GM12874 (cell line): ENCODE measurements at regions not wholly inside any gene's neighbourhood (a gene's known extent, or its start where the extent isn't known, plus 50 kb on each side); places are given as distances from the start of the nearest gene placed in this dataset.

Source experiments
- CTCF ChIP-seq: IDR thresholded peaks from 2 replicates; pipeline ENCODE4 v1.5.1; 2011; ENCODE audit warnings: low read depth, mild to moderate bottlenecking, control low read depth, low read length, moderate library complexity; ENCODE audit not compliant: insufficient read depth

DNA sequence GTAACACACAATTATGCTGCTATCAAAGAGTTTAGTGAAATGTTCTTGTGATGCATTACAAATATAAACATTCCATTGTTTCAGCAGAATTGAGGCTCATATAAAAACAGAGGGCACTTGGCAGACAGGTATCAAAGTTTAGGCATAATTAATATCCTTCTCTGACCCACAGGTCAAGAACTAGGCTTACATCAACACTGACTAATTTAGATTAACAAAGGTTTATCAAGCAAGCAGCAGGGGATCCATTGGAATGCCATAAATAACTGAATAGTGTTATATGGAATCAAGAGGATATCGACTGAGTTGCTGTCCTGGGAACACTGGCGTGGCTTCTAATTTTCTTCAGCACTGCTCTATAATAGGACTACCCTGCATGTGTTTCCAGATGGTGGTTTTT is 414.5 kb upstream of the ARRDC3 start:
- no peak for TF ChIP-seq CTCF

- no peak for TF ChIP-seq CTCF
These were observed 411.9 kb upstream of the ARRDC3 start for GRCh38 chr5:91794856-91795548.

DNA sequence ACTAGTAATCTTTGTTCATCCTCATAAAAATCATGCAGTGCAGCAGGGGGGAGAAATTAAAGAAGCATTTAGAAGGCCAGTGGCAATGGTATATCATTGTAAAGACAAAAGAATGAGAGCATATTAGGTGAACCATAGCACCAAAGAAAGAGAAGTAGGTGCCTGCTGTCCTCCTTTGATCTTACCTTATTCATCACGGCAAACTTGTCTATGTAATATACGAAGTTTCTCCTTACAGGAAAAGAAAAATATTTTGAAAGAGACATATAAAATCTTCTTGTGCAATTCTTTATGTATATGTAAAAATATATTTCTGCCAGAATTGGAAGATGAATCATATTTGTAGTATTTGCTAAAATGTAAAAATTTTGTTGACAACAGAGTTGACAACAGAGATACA is 411.3 kb upstream of the ARRDC3 start:
- no peak for TF ChIP-seq CTCF

DNA sequence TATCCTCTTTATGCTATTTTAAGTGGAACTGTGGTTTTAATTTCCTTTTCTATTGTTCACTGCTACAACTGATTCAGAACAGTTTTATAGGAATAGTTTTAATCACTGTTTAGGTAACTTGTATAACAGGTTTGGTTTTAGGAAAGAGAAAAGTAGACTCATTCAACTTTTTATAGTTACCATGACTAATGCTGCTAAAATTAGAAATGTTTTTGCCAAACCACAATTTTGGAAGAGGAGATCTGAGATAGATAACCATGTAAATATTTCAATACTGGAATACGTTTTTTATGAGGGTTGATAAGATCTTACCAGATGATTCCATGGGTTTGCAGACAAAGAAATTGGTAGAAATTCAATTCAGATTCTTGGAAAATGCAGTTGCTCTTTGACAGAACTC is 404.6 kb upstream of the ARRDC3 start:
- no peak for TF ChIP-seq CTCF

- no peak for TF ChIP-seq CTCF
These were observed 394.6 kb upstream of the ARRDC3 start for GRCh38 chr5:91777671-91778070.

DNA sequence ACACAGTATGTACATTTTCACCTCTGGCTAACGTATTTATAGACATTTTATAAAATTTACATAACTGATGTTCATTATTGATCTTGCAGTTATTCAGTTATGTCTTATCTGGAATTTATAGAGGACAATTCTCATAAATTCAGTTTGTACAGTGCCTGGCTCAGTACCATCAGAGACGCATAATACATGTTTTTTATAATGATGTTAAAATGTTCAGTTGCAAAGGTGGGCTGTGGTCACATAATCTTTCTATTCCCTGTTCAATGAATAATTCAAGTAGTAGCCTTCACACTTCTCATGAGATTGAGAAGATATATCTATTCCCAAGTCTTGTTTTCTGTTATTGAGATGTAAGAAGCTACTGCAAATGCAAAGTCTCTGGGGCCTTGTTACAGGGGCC is 393.1 kb upstream of the ARRDC3 start:
- no peak for TF ChIP-seq CTCF

DNA sequence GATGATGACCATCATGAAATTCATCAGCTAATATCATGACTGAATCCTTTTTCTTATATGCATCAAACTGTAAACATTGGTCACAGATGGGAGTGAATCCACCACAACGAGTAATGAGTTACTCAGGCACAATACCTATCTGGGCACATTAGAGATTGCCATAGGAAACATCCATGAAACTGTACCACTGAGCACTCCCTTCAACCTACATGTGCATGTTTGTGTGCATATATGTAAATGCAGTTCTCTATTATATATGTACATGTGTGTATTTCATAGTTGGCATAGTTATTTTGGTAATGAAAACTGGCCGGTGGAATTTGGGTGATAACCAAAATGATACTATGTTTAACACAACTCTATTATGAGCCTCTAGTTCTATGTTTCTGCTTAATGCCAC is 387.3 kb upstream of the ARRDC3 start:
- TF ChIP-seq CTCF = no peak
